Suprapubic skin (tissue), 4 donors: ENCODE measurements at regions not wholly inside any gene's neighbourhood (a gene's known extent, or its start where the extent isn't known, plus 50 kb on each side); places are given as distances from the start of the nearest gene placed in this dataset.
"Not testable (repeated sequence)": the region's sequence is repeated elsewhere in the genome, so short reads cannot be mapped to it uniquely, and the experiment has no call there.

ENCODE experiments used
- DNase-seq, 2 donors: peaks; one replicate each; pipeline ENCODE4 v3.0.0-alpha.2; 2019; ENCODE audit warnings: low spot score in 2 of 2
- H3K27ac ChIP-seq: fragments of 200-600 bp; sonication (generic); one replicate; pipeline ENCODE4 v1.5.1; 2019
- H3K27me3 ChIP-seq: fragments of 200-600 bp; sonication (generic); one replicate; pipeline ENCODE4 v1.5.1; 2019
- H3K36me3 ChIP-seq: fragments of 200-600 bp; sonication (generic); one replicate; pipeline ENCODE4 v1.5.1; 2019
- H3K4me1 ChIP-seq: fragments of 200-600 bp; sonication (generic); one replicate; pipeline ENCODE4 v1.5.1; 2019
- H3K4me3 ChIP-seq: fragments of 200-600 bp; sonication (generic); one replicate; pipeline ENCODE4 v1.5.1; 2019; ENCODE audit warnings: mild to moderate bottlenecking
- H3K9me3 ChIP-seq: fragments of 200-600 bp; sonication (generic); one replicate; pipeline ENCODE4 v1.5.1; 2019
- CTCF ChIP-seq, 2 donors: fragments of 200-600 bp in 1 of 2; fragments of 450-650 bp in 1 of 2; sonication (generic) in 1 of 2; IDR thresholded peaks; one replicate each; pipeline ENCODE4 v1.5.1; 2016 to 2019; ENCODE audit warnings: antibody characterized with exemption in 2 of 2, mild to moderate bottlenecking in 1 of 2, moderate library complexity in 1 of 2
- EP300 ChIP-seq: sonication (generic); formaldehyde crosslinking; IDR thresholded peaks from one replicate; pipeline ENCODE4 v1.6.1; 2017; ENCODE audit warnings: antibody characterized with exemption
- POLR2A ChIP-seq, 2 donors: fragments of 450-650 bp; IDR thresholded peaks; one replicate each; pipeline ENCODE4 v1.6.1; 2017; ENCODE audit warnings: antibody characterized with exemption in 2 of 2, mild to moderate bottlenecking in 2 of 2, moderate library complexity in 2 of 2
- POLR2AphosphoS5 ChIP-seq, 3 donors: sonication (generic); formaldehyde crosslinking; IDR thresholded peaks; one replicate each; pipeline ENCODE4 v1.6.1; 2017; ENCODE audit warnings: antibody characterized with exemption in 3 of 3
- WGBS: methylation state at CpG from one replicate; pipeline ENCODE4 v1.1.5; 2018; 5-methylcytosine and 5-hydroxymethylcytosine counted together

- 90% methylated on average over 5 of the region's 5 CpGs for WGBS
- H3K27ac ChIP-seq = no peak overlapping the region
- no peaks in the 10 kb centered on the region for H3K36me3 ChIP-seq
- TF ChIP-seq CTCF (IDR thresholded peaks at IDR 0.05) (no peak), EP300 (no peak)
- no peaks in the 10 kb centered on the region for H3K27me3 ChIP-seq
- H3K4me3 ChIP-seq = no peak overlapping the region
- no peaks in the 10 kb centered on the region for H3K4me1 ChIP-seq
- DNase-seq = no peak
- peaks cover 9% of the 10 kb centered on the region for H3K9me3 ChIP-seq
These were observed 134.5 kb downstream of the MED10 start for GRCh38 chr5:6243706-6244338.

GRCh38 chr5:6241056-6241455 is 137.3 kb downstream of the MED10 start:
- H3K27ac ChIP-seq, H3K4me3 ChIP-seq, DNase-seq, H3K4me1 ChIP-seq, H3K27me3 ChIP-seq, H3K9me3 ChIP-seq, H3K36me3 ChIP-seq: not testable (repeated sequence)

GRCh38 chr5:6236858-6237481 is 141.4 kb downstream of the MED10 start:
- 85% methylated on average over 8 of the region's 8 CpGs for WGBS
- peaks cover 9% of the 10 kb centered on the region for H3K9me3 ChIP-seq

GRCh38 chr5:6236170-6236793 is 142.1 kb downstream of the MED10 start:
- peaks cover 9% of the 10 kb centered on the region for H3K9me3 ChIP-seq
- no peaks in the 10 kb centered on the region for H3K27me3 ChIP-seq
- H3K27ac ChIP-seq = no peak overlapping the region
- DNase-seq = no peak
- H3K4me1 ChIP-seq = no peaks in the 10 kb centered on the region
- TF ChIP-seq CTCF (IDR thresholded peaks at IDR 0.05) = no peak
- TF ChIP-seq POLR2AphosphoS5 (IDR thresholded peaks at IDR 0.05) = no peak
- no peak for TF ChIP-seq EP300
- TF ChIP-seq POLR2A (IDR thresholded peaks at IDR 0.05) = no peak
- H3K4me3 ChIP-seq = no peak overlapping the region
- WGBS = 58% methylated on average over 2 of the region's 2 CpGs
- no peaks in the 10 kb centered on the region for H3K36me3 ChIP-seq

More at GRCh38 chr5:6236858-6237481, 141.4 kb downstream of the MED10 start:
- Histone ChIP-seq H3K27me3 (no peaks in the 10 kb centered on the region), H3K27ac (no peak overlapping the region), H3K36me3 (no peaks in the 10 kb centered on the region), H3K4me3 (no peak overlapping the region), H3K4me1 (no peaks in the 10 kb centered on the region)
- TF ChIP-seq CTCF (IDR thresholded peaks at IDR 0.05) (no peak), POLR2AphosphoS5 (IDR thresholded peaks at IDR 0.05) (no peak), EP300 (no peak), POLR2A (IDR thresholded peaks at IDR 0.05) (no peak)
- DNase-seq = no peak

- no peak for DNase-seq
- H3K36me3 ChIP-seq = no peaks in the 10 kb centered on the region
- 57% methylated on average over 3 of the region's 3 CpGs for WGBS
- no peaks in the 10 kb centered on the region for H3K27me3 ChIP-seq
- H3K27ac ChIP-seq = no peak overlapping the region
- TF ChIP-seq EP300 (no peak), POLR2AphosphoS5 (IDR thresholded peaks at IDR 0.05) (no peak), CTCF (IDR thresholded peaks at IDR 0.05) (no peak), POLR2A (IDR thresholded peaks at IDR 0.05) (no peak)
- no peak overlapping the region for H3K4me3 ChIP-seq
- no peaks in the 10 kb centered on the region for H3K4me1 ChIP-seq
- H3K9me3 ChIP-seq = peaks cover 9% of the 10 kb centered on the region
These were observed 142.6 kb downstream of the MED10 start for GRCh38 chr5:6235726-6236125.
